ENCODE measurements at regions not wholly inside any gene's neighbourhood (a gene's known extent, or its start where the extent isn't known, plus 50 kb on each side); places are given as distances from the start of the nearest gene placed in this dataset.

DNA sequence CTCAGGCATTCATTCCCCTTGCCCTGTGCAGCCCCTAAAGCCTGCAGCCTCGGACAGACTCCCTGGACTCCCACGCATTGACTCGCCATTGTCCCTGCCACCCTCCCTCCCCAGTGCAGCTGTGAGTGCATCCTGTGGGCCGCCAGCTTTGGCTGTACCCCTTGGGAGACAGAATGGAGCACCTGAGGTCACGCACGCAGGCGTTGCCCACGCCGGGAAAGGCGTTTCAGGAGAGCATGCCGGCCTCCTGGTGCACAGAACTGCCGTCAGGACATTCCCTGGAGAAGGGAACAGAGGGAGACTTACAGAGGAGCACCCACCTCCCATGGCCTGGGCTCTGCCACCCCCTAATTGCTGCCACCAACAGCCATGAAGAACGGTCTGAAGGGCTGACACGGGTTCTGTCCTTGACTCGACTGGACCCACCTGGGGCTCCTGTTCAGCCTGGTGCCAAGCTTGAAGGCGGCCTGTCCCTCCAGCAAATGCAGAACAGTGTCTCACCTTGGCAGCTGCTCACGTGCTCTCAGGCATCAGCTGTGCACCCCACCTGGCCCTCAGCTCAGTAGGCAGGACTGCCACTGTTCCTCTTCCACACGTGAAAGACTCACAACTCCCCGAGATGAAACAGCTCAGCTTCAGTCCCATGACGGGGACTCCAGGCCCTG lies 503.8 kb downstream of the BRD1 start:
- H3K4me3 ChIP-seq (ENCODE audit: low read length) = no peak overlapping the region
- DNase-seq (ENCODE audit: low read depth) = no peak
- TF ChIP-seq, protein P1, sequence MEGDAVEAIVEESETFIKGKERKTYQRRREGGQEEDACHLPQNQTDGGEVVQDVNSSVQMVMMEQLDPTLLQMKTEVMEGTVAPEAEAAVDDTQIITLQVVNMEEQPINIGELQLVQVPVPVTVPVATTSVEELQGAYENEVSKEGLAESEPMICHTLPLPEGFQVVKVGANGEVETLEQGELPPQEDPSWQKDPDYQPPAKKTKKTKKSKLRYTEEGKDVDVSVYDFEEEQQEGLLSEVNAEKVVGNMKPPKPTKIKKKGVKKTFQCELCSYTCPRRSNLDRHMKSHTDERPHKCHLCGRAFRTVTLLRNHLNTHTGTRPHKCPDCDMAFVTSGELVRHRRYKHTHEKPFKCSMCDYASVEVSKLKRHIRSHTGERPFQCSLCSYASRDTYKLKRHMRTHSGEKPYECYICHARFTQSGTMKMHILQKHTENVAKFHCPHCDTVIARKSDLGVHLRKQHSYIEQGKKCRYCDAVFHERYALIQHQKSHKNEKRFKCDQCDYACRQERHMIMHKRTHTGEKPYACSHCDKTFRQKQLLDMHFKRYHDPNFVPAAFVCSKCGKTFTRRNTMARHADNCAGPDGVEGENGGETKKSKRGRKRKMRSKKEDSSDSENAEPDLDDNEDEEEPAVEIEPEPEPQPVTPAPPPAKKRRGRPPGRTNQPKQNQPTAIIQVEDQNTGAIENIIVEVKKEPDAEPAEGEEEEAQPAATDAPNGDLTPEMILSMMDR (IDR thresholded peaks at IDR 0.05; ENCODE audit: insufficient read depth, low read depth, low read length, missing control alignments) = no peak

DNA sequence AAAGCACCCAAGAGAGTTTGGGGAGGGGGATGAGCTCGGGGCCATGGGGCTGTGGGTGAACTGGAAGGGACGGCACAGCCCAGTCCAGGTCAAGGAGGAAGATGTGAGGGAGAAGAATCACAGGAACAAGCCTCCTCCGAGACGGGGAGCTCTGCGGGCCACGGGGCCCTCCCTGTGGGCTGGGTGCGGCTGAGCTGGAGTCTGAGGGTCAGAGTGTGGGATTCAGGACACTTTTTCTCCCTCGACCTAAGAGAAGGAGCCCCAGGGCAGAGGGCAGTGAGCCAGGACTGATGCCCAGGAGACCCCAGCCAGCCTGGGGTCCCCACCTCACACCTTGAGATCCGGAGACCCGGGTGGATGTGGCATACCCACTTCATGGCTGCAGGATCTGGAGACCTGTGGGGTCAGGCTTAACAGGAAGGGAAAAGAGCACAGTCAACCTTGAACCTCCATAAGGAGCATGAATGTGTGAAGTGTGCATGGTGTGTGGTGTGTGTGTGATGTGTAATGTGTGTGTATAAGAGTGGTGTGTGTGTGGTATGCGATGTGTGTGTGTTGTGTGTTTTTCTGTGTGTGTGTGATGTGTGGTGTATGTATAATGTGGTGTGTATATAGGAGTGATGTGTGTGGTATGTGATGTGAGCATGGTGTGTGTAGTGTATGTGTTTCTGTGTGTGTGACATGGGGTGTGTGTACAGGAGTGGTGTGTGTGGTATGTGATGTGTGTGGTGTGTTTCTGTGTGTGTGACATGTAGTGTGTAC lies 504.6 kb downstream of the BRD1 start:
- H3K4me3 ChIP-seq (ENCODE audit: low read length) = no peak overlapping the region
- TF ChIP-seq, protein P1 (IDR thresholded peaks at IDR 0.05; ENCODE audit: insufficient read depth, low read depth, low read length, missing control alignments) = no peak
- no peak for DNase-seq (ENCODE audit: low read depth)

DNA sequence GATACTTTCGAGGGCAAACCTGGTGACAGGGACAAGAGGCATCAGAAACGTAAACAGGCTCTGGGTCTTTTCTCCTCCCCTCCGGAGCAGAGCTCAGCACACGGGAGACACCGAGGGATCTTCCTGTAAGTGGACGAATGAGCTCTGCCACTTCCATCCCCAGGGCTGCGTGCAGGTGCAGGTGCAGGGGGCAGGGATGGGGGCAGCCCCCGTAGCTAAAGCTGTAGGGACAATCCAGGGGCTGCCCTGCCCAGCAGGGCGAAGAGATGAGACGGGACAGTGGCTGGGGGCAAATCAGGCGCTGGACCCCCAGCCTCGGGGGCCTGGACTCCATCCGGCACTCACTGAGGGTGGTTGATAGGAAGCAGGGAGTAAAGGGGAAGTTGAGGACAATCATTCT lies 505.4 kb downstream of the BRD1 start:
- TF ChIP-seq, protein P1 (IDR thresholded peaks at IDR 0.05; ENCODE audit: insufficient read depth, low read depth, low read length, missing control alignments) = no peak
- no peak for DNase-seq (ENCODE audit: low read depth)
- no peak overlapping the region for H3K4me3 ChIP-seq (ENCODE audit: low read length)

GRCh38 chr22:49321477-49322055 lies 506.1 kb downstream of the BRD1 start:
- DNase-seq (ENCODE audit: low read depth) = no peak
- TF ChIP-seq, protein P1 (IDR thresholded peaks at IDR 0.05; ENCODE audit: insufficient read depth, low read depth, low read length, missing control alignments) = no peak
- H3K4me3 ChIP-seq (ENCODE audit: low read length) = no peak overlapping the region

GRCh38 chr22:49320714-49321476 lies 506.8 kb downstream of the BRD1 start:
- TF ChIP-seq, protein P1 (IDR thresholded peaks at IDR 0.05; ENCODE audit: insufficient read depth, low read depth, low read length, missing control alignments) = no peak

DNA sequence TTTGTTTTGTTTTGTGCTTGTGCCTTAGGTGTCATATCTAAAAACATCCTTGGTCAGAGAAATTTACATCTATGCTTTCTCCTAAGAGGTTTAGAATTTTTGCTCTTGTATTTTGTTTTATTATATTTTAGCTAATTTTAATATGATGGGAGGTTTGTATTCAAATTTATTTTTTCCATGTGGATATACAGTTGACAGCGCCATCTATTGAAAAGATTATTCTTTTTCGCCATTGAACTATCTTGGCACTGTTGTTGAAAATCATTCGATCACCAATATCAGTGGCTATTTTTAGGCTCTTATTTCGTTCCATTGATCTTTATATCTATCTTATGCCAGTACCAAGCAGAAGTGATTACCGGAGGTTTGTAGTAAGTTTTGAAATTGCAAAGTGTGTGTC lies 510.3 kb downstream of the BRD1 start:
- TF ChIP-seq, protein P1 (IDR thresholded peaks at IDR 0.05; ENCODE audit: insufficient read depth, low read depth, low read length, missing control alignments) = no peak

More at GRCh38 chr22:49320714-49321476, 506.8 kb downstream of the BRD1 start:
- H3K4me3 ChIP-seq (ENCODE audit: low read length) = no peak overlapping the region
- no peak for DNase-seq (ENCODE audit: low read depth)

More for the DNA sequence above, 510.3 kb downstream of the BRD1 start:
- no peak for DNase-seq (ENCODE audit: low read depth)
- H3K4me3 ChIP-seq (ENCODE audit: low read length) = no peak overlapping the region

Data from epithelial cell of esophagus (primary cell).